A549 (cell line): ENCODE measurements at regions not wholly inside any gene's neighbourhood (a gene's known extent, or its start where the extent isn't known, plus 50 kb on each side); places are given as distances from the start of the nearest gene placed in this dataset.

Experiments
- CEBPB ChIP-seq, 2 experiments: fragments of >200 bp in 1 of 2; sonication (Bioruptor Twin) in 1 of 2; formaldehyde crosslinking in 1 of 2; IDR thresholded peaks; 2 replicates each; pipeline ENCODE4 v1.6.1; 2012 to 2016
- JUN ChIP-seq, 2 experiments: fragments of >200 bp; sonication (Bioruptor Twin); formaldehyde crosslinking; IDR thresholded peaks; 2 replicates in 1 of 2; 3 replicates in 1 of 2; pipeline ENCODE4 v1.6.1; 2016 to 2017
- MAZ ChIP-seq: fragments of 150-350 bp; IDR thresholded peaks from 2 replicates; pipeline ENCODE4 v1.6.1; 2014; ENCODE audit warnings: antibody characterized with exemption, low read depth, low read length, borderline replicate concordance
- TF ChIP-seq, protein P1 (sequence below): fragments of 200-600 bp; sonication (generic); IDR thresholded peaks from 2 replicates; pipeline ENCODE4 v1.6.1; 2016; ENCODE audit warnings: antibody characterized with exemption, mild to moderate bottlenecking, moderate library complexity
- TF ChIP-seq, protein P2 (sequence below): fragments of >200 bp; sonication (Bioruptor Twin); formaldehyde crosslinking; IDR thresholded peaks from 3 replicates; pipeline ENCODE4 v1.6.1; 2016
- TF ChIP-seq, protein P3 (sequence below): fragments of >200 bp; sonication (Bioruptor Twin); formaldehyde crosslinking; IDR thresholded peaks from 3 replicates; pipeline ENCODE4 v1.5.1; 2016
- TF ChIP-seq, protein P4 (sequence below): fragments of 450-650 bp; IDR thresholded peaks from 2 replicates; pipeline ENCODE4 v1.6.1; 2014; ENCODE audit warnings: antibody characterized with exemption
- TF ChIP-seq, protein P5 (sequence below): IDR thresholded peaks from 2 replicates; pipeline ENCODE4 v1.6.1; 2012

DNA sequence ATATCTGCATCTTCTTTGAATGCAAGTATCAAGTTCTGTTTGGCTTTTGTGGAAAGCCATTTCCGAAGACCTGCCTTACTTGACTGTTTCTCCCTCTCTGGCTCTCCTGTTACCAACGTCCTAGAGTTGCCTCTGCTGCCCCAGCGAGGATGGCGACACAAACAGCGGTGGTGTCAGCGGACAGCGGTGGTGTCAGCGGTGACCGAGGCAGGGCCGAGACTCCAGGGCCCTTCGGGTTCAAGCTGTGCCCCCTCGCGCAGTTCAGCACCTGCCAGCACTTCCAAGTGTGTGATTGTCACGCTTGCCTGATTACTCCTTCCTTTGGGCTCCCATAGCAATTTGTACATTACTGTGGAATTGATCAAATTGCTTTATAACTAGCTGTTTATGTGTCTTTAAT, 336.9 kb upstream of the FAT1 start:
- TF ChIP-seq, protein P1, sequence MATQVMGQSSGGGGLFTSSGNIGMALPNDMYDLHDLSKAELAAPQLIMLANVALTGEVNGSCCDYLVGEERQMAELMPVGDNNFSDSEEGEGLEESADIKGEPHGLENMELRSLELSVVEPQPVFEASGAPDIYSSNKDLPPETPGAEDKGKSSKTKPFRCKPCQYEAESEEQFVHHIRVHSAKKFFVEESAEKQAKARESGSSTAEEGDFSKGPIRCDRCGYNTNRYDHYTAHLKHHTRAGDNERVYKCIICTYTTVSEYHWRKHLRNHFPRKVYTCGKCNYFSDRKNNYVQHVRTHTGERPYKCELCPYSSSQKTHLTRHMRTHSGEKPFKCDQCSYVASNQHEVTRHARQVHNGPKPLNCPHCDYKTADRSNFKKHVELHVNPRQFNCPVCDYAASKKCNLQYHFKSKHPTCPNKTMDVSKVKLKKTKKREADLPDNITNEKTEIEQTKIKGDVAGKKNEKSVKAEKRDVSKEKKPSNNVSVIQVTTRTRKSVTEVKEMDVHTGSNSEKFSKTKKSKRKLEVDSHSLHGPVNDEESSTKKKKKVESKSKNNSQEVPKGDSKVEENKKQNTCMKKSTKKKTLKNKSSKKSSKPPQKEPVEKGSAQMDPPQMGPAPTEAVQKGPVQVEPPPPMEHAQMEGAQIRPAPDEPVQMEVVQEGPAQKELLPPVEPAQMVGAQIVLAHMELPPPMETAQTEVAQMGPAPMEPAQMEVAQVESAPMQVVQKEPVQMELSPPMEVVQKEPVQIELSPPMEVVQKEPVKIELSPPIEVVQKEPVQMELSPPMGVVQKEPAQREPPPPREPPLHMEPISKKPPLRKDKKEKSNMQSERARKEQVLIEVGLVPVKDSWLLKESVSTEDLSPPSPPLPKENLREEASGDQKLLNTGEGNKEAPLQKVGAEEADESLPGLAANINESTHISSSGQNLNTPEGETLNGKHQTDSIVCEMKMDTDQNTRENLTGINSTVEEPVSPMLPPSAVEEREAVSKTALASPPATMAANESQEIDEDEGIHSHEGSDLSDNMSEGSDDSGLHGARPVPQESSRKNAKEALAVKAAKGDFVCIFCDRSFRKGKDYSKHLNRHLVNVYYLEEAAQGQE = no peak
- TF ChIP-seq, protein P2, sequence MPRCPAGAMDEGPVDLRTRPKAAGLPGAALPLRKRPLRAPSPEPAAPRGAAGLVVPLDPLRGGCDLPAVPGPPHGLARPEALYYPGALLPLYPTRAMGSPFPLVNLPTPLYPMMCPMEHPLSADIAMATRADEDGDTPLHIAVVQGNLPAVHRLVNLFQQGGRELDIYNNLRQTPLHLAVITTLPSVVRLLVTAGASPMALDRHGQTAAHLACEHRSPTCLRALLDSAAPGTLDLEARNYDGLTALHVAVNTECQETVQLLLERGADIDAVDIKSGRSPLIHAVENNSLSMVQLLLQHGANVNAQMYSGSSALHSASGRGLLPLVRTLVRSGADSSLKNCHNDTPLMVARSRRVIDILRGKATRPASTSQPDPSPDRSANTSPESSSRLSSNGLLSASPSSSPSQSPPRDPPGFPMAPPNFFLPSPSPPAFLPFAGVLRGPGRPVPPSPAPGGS = no peak
- TF ChIP-seq JUN (IDR thresholded peaks at IDR 0.05) (no peak), CEBPB (IDR thresholded peaks at IDR 0.05) (no peak), MAZ (no peak)
- TF ChIP-seq, protein P3, sequence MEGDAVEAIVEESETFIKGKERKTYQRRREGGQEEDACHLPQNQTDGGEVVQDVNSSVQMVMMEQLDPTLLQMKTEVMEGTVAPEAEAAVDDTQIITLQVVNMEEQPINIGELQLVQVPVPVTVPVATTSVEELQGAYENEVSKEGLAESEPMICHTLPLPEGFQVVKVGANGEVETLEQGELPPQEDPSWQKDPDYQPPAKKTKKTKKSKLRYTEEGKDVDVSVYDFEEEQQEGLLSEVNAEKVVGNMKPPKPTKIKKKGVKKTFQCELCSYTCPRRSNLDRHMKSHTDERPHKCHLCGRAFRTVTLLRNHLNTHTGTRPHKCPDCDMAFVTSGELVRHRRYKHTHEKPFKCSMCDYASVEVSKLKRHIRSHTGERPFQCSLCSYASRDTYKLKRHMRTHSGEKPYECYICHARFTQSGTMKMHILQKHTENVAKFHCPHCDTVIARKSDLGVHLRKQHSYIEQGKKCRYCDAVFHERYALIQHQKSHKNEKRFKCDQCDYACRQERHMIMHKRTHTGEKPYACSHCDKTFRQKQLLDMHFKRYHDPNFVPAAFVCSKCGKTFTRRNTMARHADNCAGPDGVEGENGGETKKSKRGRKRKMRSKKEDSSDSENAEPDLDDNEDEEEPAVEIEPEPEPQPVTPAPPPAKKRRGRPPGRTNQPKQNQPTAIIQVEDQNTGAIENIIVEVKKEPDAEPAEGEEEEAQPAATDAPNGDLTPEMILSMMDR = no peak
- TF ChIP-seq, protein P4, sequence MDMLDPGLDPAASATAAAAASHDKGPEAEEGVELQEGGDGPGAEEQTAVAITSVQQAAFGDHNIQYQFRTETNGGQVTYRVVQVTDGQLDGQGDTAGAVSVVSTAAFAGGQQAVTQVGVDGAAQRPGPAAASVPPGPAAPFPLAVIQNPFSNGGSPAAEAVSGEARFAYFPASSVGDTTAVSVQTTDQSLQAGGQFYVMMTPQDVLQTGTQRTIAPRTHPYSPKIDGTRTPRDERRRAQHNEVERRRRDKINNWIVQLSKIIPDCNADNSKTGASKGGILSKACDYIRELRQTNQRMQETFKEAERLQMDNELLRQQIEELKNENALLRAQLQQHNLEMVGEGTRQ = no peak
- TF ChIP-seq, protein P5, sequence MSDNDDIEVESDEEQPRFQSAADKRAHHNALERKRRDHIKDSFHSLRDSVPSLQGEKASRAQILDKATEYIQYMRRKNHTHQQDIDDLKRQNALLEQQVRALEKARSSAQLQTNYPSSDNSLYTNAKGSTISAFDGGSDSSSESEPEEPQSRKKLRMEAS = no peak
